ENCODE measurements at regions not wholly inside any gene's neighbourhood (a gene's known extent, or its start where the extent isn't known, plus 50 kb on each side); places are given as distances from the start of the nearest gene placed in this dataset.

DNA sequence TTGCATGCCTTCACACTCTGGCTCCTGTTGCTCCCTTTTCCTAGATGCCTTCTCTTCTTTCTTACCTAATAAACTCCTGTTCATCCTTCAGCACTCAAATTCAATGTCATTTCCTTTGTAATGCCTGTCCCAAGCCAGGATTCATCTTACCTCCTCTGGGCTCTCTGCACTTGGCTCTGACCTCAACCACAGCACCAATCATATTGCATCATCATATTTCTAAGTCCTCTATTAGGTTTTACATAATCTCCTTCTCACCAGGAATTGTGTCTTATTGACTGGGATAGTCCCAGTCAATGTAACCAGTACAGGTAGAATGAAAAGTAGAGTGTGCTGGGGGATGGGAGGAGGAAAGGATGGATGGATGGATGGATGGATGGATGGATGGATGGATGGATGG, 187.1 kb downstream of the NRP2 start:
- TF ChIP-seq ZNF384 (IDR thresholded peaks at IDR 0.05): no peak
- TF ChIP-seq SP1 (IDR thresholded peaks at IDR 0.05): no peak
- no peak for TF ChIP-seq FOXK2 (IDR thresholded peaks at IDR 0.05)
- TF ChIP-seq BHLHE40 (IDR thresholded peaks at IDR 0.05; ENCODE audit: borderline replicate concordance): no peak
- TF ChIP-seq LEF1 (IDR thresholded peaks at IDR 0.05; ENCODE audit: borderline replicate concordance): no peak
- TF ChIP-seq FOXM1 (IDR thresholded peaks at IDR 0.05; ENCODE audit: borderline replicate concordance): no peak
- no peak for TF ChIP-seq ELF4 (IDR thresholded peaks at IDR 0.05)
- no peak for TF ChIP-seq TARDBP (IDR thresholded peaks at IDR 0.05)
